Putamen (tissue), 1 donor: ENCODE measurements at regions not wholly inside any gene's neighbourhood (a gene's known extent, or its start where the extent isn't known, plus 50 kb on each side); places are given as distances from the start of the nearest gene placed in this dataset.

ENCODE experiments used
- DNase-seq: peaks from one replicate; pipeline ENCODE4 v3.0.0-alpha.2; 2016; ENCODE audit warnings: low spot score

- no peak for DNase-seq
These were observed 100.0 kb upstream of the PPP2R3A start for GRCh38 chr3:135865553-135865952.

- no peak for DNase-seq
These were observed 97.6 kb upstream of the PPP2R3A start for GRCh38 chr3:135867911-135868310.

- DNase-seq: no peak
These were observed 96.7 kb upstream of the PPP2R3A start for GRCh38 chr3:135868801-135869200.

GRCh38 chr3:135869439-135870105, 96.0 kb upstream of the PPP2R3A start:
- no peak for DNase-seq

GRCh38 chr3:135871311-135871710, 94.2 kb upstream of the PPP2R3A start:
- no peak for DNase-seq

GRCh38 chr3:135874035-135874434, 91.5 kb upstream of the PPP2R3A start:
- no peak for DNase-seq

- no peak for DNase-seq
These were observed 87.0 kb upstream of the PPP2R3A start for GRCh38 chr3:135878501-135878900.

GRCh38 chr3:135885885-135886284, 79.6 kb upstream of the PPP2R3A start:
- no peak for DNase-seq

- DNase-seq: no peak
These were observed 78.3 kb upstream of the PPP2R3A start for GRCh38 chr3:135887220-135887619.

- no peak for DNase-seq
These were observed 76.1 kb upstream of the PPP2R3A start for GRCh38 chr3:135889443-135889842.

- no peak for DNase-seq
These were observed 74.4 kb upstream of the PPP2R3A start for GRCh38 chr3:135891121-135891520.

GRCh38 chr3:135895106-135895733, 70.3 kb upstream of the PPP2R3A start:
- peak; percentile 73 for DNase-seq

GRCh38 chr3:135895734-135896121, 69.8 kb upstream of the PPP2R3A start:
- DNase-seq: no peak

GRCh38 chr3:135896613-135897012, 68.9 kb upstream of the PPP2R3A start:
- DNase-seq: no peak

- DNase-seq: no peak
These were observed 67.8 kb upstream of the PPP2R3A start for GRCh38 chr3:135897715-135898114.

- DNase-seq: no peak
These were observed 66.8 kb upstream of the PPP2R3A start for GRCh38 chr3:135898774-135899173.

GRCh38 chr3:135905058-135905724, 60.3 kb upstream of the PPP2R3A start:
- no peak for DNase-seq

- no peak for DNase-seq
These were observed 57.9 kb upstream of the PPP2R3A start for GRCh38 chr3:135907422-135908165.

- no peak for DNase-seq
These were observed 57.3 kb upstream of the PPP2R3A start for GRCh38 chr3:135908225-135908624.

- DNase-seq: no peak
These were observed 56.8 kb upstream of the PPP2R3A start for GRCh38 chr3:135908737-135909136.

GRCh38 chr3:135911110-135911509, 54.4 kb upstream of the PPP2R3A start:
- no peak for DNase-seq

GRCh38 chr3:135915206-135915605, 50.3 kb upstream of the PPP2R3A start:
- DNase-seq: no peak
